Fibroblast of villous mesenchyme (primary cell): ENCODE measurements at regions not wholly inside any gene's neighbourhood (a gene's known extent, or its start where the extent isn't known, plus 50 kb on each side); places are given as distances from the start of the nearest gene placed in this dataset.
A peak's percentile ranks its signal among the peaks of the same experiment; 100 is the strongest.

Experiments
- DNase-seq: peaks from one replicate; pipeline ENCODE4 v3.0.0-alpha.2; 2010; ENCODE audit warnings: low read depth
- H3K4me3 ChIP-seq: 2 replicates; pipeline ENCODE4 v1.5.1; 2011; ENCODE audit warnings: low read depth, mild to moderate bottlenecking, low read length
- TF ChIP-seq, protein P1 (sequence below): IDR thresholded peaks from 2 replicates; pipeline ENCODE4 v1.5.1; 2012; ENCODE audit warnings: low read depth, mild to moderate bottlenecking, low read length; ENCODE audit not compliant: insufficient read depth

DNA sequence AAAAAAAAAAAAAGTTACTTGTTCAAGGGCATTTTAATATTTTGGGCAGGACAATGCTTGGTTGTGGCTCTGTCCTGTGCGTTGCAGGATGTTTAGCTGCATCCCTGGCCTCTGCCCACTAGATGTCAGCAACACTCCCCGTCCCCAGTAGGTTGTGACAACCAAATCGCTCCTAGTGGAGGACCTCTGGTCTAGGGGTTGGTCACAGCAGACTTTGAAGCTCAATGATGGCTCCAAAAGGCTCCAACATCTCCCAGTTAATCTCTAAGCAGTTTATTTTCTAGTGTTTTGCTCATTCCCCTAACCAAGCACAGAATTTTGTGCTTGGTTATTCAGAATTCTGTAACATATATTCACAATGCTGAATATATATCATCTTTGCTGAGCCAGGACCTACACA, 67.0 kb downstream of the CHRNA1 start:
- DNase-seq: peak; percentile 50
- H3K4me3 ChIP-seq: no peak overlapping the region
- TF ChIP-seq, protein P1, sequence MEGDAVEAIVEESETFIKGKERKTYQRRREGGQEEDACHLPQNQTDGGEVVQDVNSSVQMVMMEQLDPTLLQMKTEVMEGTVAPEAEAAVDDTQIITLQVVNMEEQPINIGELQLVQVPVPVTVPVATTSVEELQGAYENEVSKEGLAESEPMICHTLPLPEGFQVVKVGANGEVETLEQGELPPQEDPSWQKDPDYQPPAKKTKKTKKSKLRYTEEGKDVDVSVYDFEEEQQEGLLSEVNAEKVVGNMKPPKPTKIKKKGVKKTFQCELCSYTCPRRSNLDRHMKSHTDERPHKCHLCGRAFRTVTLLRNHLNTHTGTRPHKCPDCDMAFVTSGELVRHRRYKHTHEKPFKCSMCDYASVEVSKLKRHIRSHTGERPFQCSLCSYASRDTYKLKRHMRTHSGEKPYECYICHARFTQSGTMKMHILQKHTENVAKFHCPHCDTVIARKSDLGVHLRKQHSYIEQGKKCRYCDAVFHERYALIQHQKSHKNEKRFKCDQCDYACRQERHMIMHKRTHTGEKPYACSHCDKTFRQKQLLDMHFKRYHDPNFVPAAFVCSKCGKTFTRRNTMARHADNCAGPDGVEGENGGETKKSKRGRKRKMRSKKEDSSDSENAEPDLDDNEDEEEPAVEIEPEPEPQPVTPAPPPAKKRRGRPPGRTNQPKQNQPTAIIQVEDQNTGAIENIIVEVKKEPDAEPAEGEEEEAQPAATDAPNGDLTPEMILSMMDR: peak; percentile 95

DNA sequence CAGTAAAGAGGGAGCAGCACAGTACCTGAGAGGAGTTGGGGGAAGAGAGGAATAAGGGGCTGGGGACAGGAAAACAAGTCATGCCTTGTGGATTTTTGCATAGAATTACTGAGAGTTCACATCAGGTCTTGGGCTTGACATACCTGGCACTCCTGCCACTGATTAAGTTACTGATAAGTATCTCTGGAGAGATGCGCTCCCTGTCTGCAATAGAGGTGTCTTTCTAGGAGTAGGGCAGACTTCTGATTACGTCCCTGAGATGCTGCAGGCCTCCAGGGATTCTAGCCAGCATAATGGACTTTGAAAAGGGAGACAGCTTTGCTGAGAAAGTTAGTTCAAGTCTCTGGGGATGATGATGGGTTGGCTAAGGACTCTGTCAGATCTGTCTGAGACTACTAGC, 69.4 kb downstream of the CHRNA1 start:
- H3K4me3 ChIP-seq: no peak overlapping the region
- DNase-seq: no peak
- TF ChIP-seq, protein P1: no peak

DNA sequence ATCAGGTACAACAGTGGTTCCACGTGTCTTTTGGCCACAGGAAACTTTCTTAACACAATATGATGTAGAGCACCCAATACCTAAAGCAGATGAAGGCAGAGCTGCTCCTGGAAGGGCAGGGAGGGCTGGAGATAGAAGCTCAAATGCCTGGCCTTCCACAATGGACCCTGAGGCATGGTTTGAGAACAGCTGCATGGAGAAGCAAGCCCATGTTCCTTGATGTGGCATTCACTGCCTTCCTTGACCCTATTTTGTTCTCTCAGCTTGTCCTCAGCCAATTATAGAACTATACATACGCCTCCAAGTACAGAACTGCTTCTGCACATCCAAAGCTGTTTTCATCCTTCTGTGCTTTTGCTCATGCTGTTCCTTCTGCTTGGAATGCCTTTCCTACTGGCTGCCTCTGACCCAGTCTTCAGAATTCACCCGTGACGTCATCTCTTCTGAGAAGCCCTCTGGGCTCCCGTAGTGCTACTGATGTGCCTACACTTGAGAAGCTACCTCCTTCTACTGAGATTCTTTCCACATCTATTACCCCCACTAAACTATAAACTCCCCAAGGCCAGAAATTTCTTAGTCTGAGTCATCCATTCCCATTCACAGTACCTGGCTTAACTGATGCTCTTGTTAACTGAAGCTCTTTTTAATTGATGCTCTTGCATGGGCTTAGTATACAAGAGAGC, 69.9 kb downstream of the CHRNA1 start:
- no peak for DNase-seq
- TF ChIP-seq, protein P1: no peak

DNA sequence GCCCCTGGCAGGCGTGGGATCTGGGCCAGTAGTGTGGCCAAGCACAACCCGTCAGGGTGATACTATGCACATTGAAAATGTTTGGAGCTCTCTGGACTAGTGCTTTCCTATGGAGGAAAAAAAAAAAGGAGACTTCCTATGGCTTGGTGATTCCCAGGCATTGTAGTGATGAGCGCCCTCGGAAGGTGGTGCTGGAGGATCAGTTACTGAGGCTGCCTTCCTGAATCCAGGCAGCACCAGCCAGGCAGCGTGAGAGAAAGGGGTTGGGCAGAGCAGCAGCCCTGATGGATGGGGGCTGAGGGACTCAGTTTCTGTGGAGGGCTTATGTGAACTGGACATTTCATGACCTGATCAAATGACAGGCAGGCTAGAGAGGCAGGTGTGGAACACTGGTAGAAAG, 70.9 kb downstream of the CHRNA1 start:
- no peak overlapping the region for H3K4me3 ChIP-seq
- no peak for DNase-seq
- TF ChIP-seq, protein P1: no peak

More for the DNA sequence above, 69.9 kb downstream of the CHRNA1 start:
- no peak overlapping the region for H3K4me3 ChIP-seq

DNA sequence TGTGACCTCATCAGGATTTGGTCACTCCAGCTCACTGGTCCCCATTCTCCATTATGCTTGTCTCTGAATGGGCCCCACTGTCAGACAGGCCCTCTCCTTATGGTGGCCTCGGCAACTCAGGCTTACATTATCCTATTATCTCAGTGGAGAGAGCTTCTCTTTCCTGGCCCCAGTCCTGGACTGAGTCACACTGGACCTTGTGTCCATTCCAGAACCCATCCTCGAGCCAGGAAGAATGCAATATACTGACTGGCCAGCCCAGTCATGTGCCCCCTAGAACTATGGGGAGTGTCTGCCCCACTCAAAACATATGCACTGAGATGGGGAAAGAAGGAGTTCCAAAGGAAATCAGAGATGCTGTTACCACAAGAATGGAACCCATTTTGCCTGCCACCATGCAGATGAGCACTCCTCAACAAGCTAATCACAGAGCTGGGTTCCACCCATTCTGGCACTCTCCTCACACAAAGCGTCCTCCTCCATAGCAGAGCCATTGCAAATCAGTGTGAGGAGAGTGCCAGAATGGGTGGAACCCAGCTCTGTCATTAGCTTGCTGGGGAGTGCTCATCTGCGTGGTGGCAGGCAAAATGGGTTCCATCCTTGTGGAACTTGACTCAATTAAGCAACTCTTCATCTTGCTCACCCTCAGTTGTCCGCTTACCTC, 71.9 kb downstream of the CHRNA1 start:
- H3K4me3 ChIP-seq: no peak overlapping the region
- TF ChIP-seq, protein P1: no peak
- no peak for DNase-seq

DNA sequence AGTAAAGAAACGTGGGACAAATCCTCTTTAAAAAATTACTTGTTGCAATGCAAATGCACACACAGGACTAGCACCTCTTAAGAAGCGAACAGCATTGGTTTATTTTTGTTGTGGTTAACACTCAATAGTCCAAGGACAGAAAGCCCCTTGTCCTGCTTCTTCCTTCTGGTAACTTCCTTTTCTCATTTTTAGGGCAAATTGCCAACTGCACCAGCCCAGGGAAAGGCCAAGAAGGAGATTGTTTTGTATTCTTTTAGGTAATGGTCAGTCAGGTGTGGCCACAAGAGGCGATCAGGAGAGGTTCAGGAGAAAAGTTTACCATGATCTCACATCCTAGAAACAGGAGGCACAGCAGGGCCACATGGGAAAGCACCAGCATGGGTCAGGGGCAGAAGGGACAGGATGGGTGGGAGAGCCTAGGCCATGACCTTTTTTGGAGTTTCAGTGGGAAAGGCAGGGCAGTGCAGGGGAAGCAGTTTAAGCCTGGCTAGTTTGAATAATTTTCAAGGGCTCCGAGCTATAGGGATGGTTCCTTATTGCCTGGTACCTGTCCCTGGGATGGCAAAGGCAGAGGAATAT, 73.0 kb downstream of the CHRNA1 start:
- TF ChIP-seq, protein P1: no peak
- no peak for DNase-seq
- no peak overlapping the region for H3K4me3 ChIP-seq
